Osteocyte (in vitro differentiated cells): ENCODE measurements at regions not wholly inside any gene's neighbourhood (a gene's known extent, or its start where the extent isn't known, plus 50 kb on each side); places are given as distances from the start of the nearest gene placed in this dataset.

Experiments
- DNase-seq: peaks from one replicate; pipeline ENCODE4 v3.0.0; 2021; ENCODE audit warnings: mixed read lengths; ENCODE audit not compliant: unreplicated experiment; ENCODE audit errors: extremely low spot score
- H3K27ac Mint-ChIP-seq: one replicate; pipeline ENCODE4 v1.8.0; 2021; ENCODE audit warnings: mild to moderate bottlenecking, mixed read lengths; ENCODE audit not compliant: unreplicated experiment
- H3K27me3 Mint-ChIP-seq: one replicate; pipeline ENCODE4 v1.8.0; 2021; ENCODE audit warnings: mixed read lengths; ENCODE audit not compliant: unreplicated experiment
- H3K36me3 Mint-ChIP-seq: one replicate; pipeline ENCODE4 v1.8.0; 2021; ENCODE audit warnings: mixed read lengths; ENCODE audit not compliant: unreplicated experiment
- H3K4me1 Mint-ChIP-seq: one replicate; pipeline ENCODE4 v1.8.0; 2021; ENCODE audit warnings: mixed read lengths; ENCODE audit not compliant: unreplicated experiment
- H3K4me3 Mint-ChIP-seq: one replicate; pipeline ENCODE4 v1.8.0; 2021; ENCODE audit warnings: mild to moderate bottlenecking, moderate library complexity, mixed read lengths; ENCODE audit not compliant: unreplicated experiment
- H3K9me3 Mint-ChIP-seq: one replicate; pipeline ENCODE4 v1.8.0; 2021; ENCODE audit warnings: mixed read lengths; ENCODE audit not compliant: unreplicated experiment
- CTCF ChIP-seq: fragments of 200-600 bp; sonication (generic); IDR thresholded peaks from 2 replicates; pipeline ENCODE4 v1.5.0; 2021; ENCODE audit warnings: antibody characterized with exemption, mild to moderate bottlenecking, moderate library complexity

- Mint-ChIP-seq H3K9me3 (peaks cover 35% of the 10 kb centered on the region), H3K36me3 (no peaks in the 10 kb centered on the region), H3K4me3 (no peak overlapping the region), H3K27ac (no peak overlapping the region), H3K27me3 (no peaks in the 10 kb centered on the region), H3K4me1 (no peaks in the 10 kb centered on the region)
- no peak for DNase-seq
- TF ChIP-seq CTCF, result no peak
Measured at GRCh38 chr20:12409501-12409900, 491.8 kb downstream of the BTBD3 start.

GRCh38 chr20:12410783-12411182 lies 493.1 kb downstream of the BTBD3 start:
- no peak for DNase-seq
- Mint-ChIP-seq H3K27me3 (no peaks in the 10 kb centered on the region), H3K4me1 (no peaks in the 10 kb centered on the region), H3K27ac (no peak overlapping the region), H3K36me3 (no peaks in the 10 kb centered on the region), H3K4me3 (no peak overlapping the region), H3K9me3 (peaks cover 32% of the 10 kb centered on the region)
- no peak for TF ChIP-seq CTCF

- peaks cover 32% of the 10 kb centered on the region for H3K9me3 Mint-ChIP-seq
- no peak overlapping the region for H3K4me3 Mint-ChIP-seq
- no peak for TF ChIP-seq CTCF
- no peaks in the 10 kb centered on the region for H3K4me1 Mint-ChIP-seq
- H3K36me3 Mint-ChIP-seq, result no peaks in the 10 kb centered on the region
- no peak for DNase-seq
- H3K27me3 Mint-ChIP-seq, result no peaks in the 10 kb centered on the region
- H3K27ac Mint-ChIP-seq, result no peak overlapping the region
Measured at GRCh38 chr20:12411246-12411940, 493.7 kb downstream of the BTBD3 start.

GRCh38 chr20:12413116-12413515 lies 495.4 kb downstream of the BTBD3 start:
- Mint-ChIP-seq H3K9me3 (peaks cover 19% of the 10 kb centered on the region), H3K4me3 (no peak overlapping the region), H3K27me3 (no peaks in the 10 kb centered on the region)

More at GRCh38 chr20:12413116-12413515, 495.4 kb downstream of the BTBD3 start:
- no peaks in the 10 kb centered on the region for H3K4me1 Mint-ChIP-seq
- TF ChIP-seq CTCF, result no peak
- no peak for DNase-seq
- H3K27ac Mint-ChIP-seq, result no peak overlapping the region
- no peaks in the 10 kb centered on the region for H3K36me3 Mint-ChIP-seq
